Smooth muscle cell (in vitro differentiated cells): ENCODE measurements at regions not wholly inside any gene's neighbourhood (a gene's known extent, or its start where the extent isn't known, plus 50 kb on each side); places are given as distances from the start of the nearest gene placed in this dataset.

ENCODE experiments used
- DNase-seq: peaks from one replicate; lab custom pipeline; 2025; ENCODE audit not compliant: unreplicated experiment; lab: John Stamatoyannopoulos, UW
- H2AFZ ChIP-seq: fragments of 200-600 bp; sonication (generic); 2 replicates; pipeline ENCODE4 v1.6.0; 2016; ENCODE audit warnings: antibody characterized with exemption, low read depth, mild to moderate bottlenecking
- H3F3A ChIP-seq: fragments of 200-600 bp; sonication (generic); 2 replicates; pipeline ENCODE4 v1.6.0; 2017; ENCODE audit warnings: antibody characterized with exemption, low read depth
- H3K27ac ChIP-seq: fragments of 200-600 bp; sonication (generic); 2 replicates; pipeline ENCODE4 v1.5.1; 2016; ENCODE audit warnings: low read depth, mild to moderate bottlenecking
- H3K27me3 ChIP-seq: fragments of 200-600 bp; sonication (generic); 2 replicates; pipeline ENCODE4 v1.6.1; 2016; ENCODE audit warnings: low read depth, mild to moderate bottlenecking
- H3K36me3 ChIP-seq: fragments of 200-600 bp; sonication (generic); 2 replicates; pipeline ENCODE4 v1.5.1; 2016; ENCODE audit warnings: low read depth
- H3K4me1 ChIP-seq: fragments of 200-600 bp; sonication (generic); 2 replicates; pipeline ENCODE4 v1.5.1; 2016; ENCODE audit warnings: low read depth
- H3K4me2 ChIP-seq: fragments of 200-600 bp; sonication (generic); 2 replicates; pipeline ENCODE4 v1.6.0; 2016; ENCODE audit warnings: mild to moderate bottlenecking
- H3K4me3 ChIP-seq: fragments of 200-600 bp; sonication (generic); 2 replicates; pipeline ENCODE4 v1.5.1; 2016; ENCODE audit warnings: mild to moderate bottlenecking
- H3K79me2 ChIP-seq: fragments of 200-600 bp; sonication (generic); 2 replicates; pipeline ENCODE4 v1.6.0; 2016; ENCODE audit warnings: low read depth, mild to moderate bottlenecking
- H3K9ac ChIP-seq: fragments of 200-600 bp; sonication (generic); 2 replicates; pipeline ENCODE4 v1.6.0; 2016; ENCODE audit warnings: low read depth
- H3K9me3 ChIP-seq: fragments of 200-600 bp; sonication (generic); replicated peaks from 2 replicates; pipeline ENCODE4 v1.5.1; 2016; ENCODE audit warnings: low read depth
- H4K20me1 ChIP-seq: fragments of 200-600 bp; sonication (generic); 2 replicates; pipeline ENCODE4 v1.6.0; 2016; ENCODE audit warnings: low read depth
- CTCF ChIP-seq: fragments of 200-600 bp; sonication (generic); IDR thresholded peaks from 2 replicates; pipeline ENCODE4 v1.5.1; 2017; ENCODE audit warnings: borderline replicate concordance, mild to moderate bottlenecking, antibody characterized with exemption; ENCODE audit not compliant: insufficient read depth, poor library complexity, severe bottlenecking
- WGBS: methylation state at CpG from one replicate; pipeline ENCODE4 v1.1.7; 2016; ENCODE audit warnings: low lambda C conversion rate; 5-methylcytosine and 5-hydroxymethylcytosine counted together

GRCh38 chr5:135159626-135160025 is 125.6 kb upstream of the PITX1 start:
- H3K36me3 ChIP-seq: no peaks in the 10 kb centered on the region
- no peaks in the 10 kb centered on the region for H3K9me3 ChIP-seq
- no peaks in the 10 kb centered on the region for H3K79me2 ChIP-seq
- no peak overlapping the region for H3K4me3 ChIP-seq
- WGBS: 95% methylated on average over 1 of the region's 1 CpG
- no peak overlapping the region for H3K9ac ChIP-seq
- no peak overlapping the region for H2AFZ ChIP-seq
- no peak overlapping the region for H3K4me2 ChIP-seq
- TF ChIP-seq CTCF: no peak
- no peaks in the 10 kb centered on the region for H3F3A ChIP-seq
- no peaks in the 10 kb centered on the region for H3K27me3 ChIP-seq
- H3K4me1 ChIP-seq: no peaks in the 10 kb centered on the region
- DNase-seq: no peak
- no peak overlapping the region for H3K27ac ChIP-seq
- no peaks in the 10 kb centered on the region for H4K20me1 ChIP-seq

GRCh38 chr5:135158982-135159381 is 125.0 kb upstream of the PITX1 start:
- 83% methylated on average over 4 of the region's 4 CpGs for WGBS
- no peak overlapping the region for H3K9ac ChIP-seq
- no peak overlapping the region for H3K27ac ChIP-seq
- H3K9me3 ChIP-seq: no peaks in the 10 kb centered on the region
- H3K36me3 ChIP-seq: no peaks in the 10 kb centered on the region
- no peak overlapping the region for H2AFZ ChIP-seq
- no peak overlapping the region for H3K4me3 ChIP-seq
- no peaks in the 10 kb centered on the region for H3K4me1 ChIP-seq
- H3K79me2 ChIP-seq: no peaks in the 10 kb centered on the region
- H3K4me2 ChIP-seq: no peak overlapping the region
- no peaks in the 10 kb centered on the region for H3F3A ChIP-seq
- DNase-seq: no peak
- no peaks in the 10 kb centered on the region for H3K27me3 ChIP-seq
- H4K20me1 ChIP-seq: no peaks in the 10 kb centered on the region
- no peak for TF ChIP-seq CTCF

- H3K4me1 ChIP-seq: no peaks in the 10 kb centered on the region
- no peaks in the 10 kb centered on the region for H3F3A ChIP-seq
- no peak for DNase-seq
- TF ChIP-seq CTCF: no peak
- no peak overlapping the region for H3K4me3 ChIP-seq
- H3K9me3 ChIP-seq: no peaks in the 10 kb centered on the region
- H2AFZ ChIP-seq: no peak overlapping the region
- H3K27me3 ChIP-seq: no peaks in the 10 kb centered on the region
- H3K27ac ChIP-seq: no peak overlapping the region
- no peaks in the 10 kb centered on the region for H3K79me2 ChIP-seq
- H4K20me1 ChIP-seq: no peaks in the 10 kb centered on the region
- no peaks in the 10 kb centered on the region for H3K36me3 ChIP-seq
- WGBS: 93% methylated on average over 1 of the region's 1 CpG
- no peak overlapping the region for H3K4me2 ChIP-seq
- no peak overlapping the region for H3K9ac ChIP-seq
Observed at GRCh38 chr5:135158314-135158697, 124.3 kb upstream of the PITX1 start.

GRCh38 chr5:135157421-135158313 is 123.6 kb upstream of the PITX1 start:
- Histone ChIP-seq H3K4me1 (no peaks in the 10 kb centered on the region), H3K27me3 (no peaks in the 10 kb centered on the region), H3F3A (no peaks in the 10 kb centered on the region), H3K27ac (no peak overlapping the region), H3K4me2 (no peak overlapping the region), H3K36me3 (no peaks in the 10 kb centered on the region), H3K9ac (no peak overlapping the region), H3K79me2 (no peaks in the 10 kb centered on the region), H3K4me3 (no peak overlapping the region), H3K9me3 (no peaks in the 10 kb centered on the region), H4K20me1 (no peaks in the 10 kb centered on the region), H2AFZ (no peak overlapping the region)
- DNase-seq: no peak
- 96% methylated on average over 6 of the region's 6 CpGs for WGBS
- no peak for TF ChIP-seq CTCF
